ENCODE measurements at regions not wholly inside any gene's neighbourhood (a gene's known extent, or its start where the extent isn't known, plus 50 kb on each side); places are given as distances from the start of the nearest gene placed in this dataset.
A peak's percentile ranks its signal among the peaks of the same experiment; 100 is the strongest.

- no peak for DNase-seq
These were observed 75.3 kb upstream of the TRPC3 start for GRCh38 chr4:122027203-122027602.

- no peak for DNase-seq
These were observed 65.4 kb upstream of the TRPC3 start for GRCh38 chr4:122017296-122017695.

- no peak for DNase-seq
These were observed 63.3 kb upstream of the TRPC3 start for GRCh38 chr4:122015203-122015602.

- DNase-seq: no peak
These were observed 60.9 kb upstream of the TRPC3 start for GRCh38 chr4:122012735-122013134.

GRCh38 chr4:122010610-122011009 lies 58.8 kb upstream of the TRPC3 start:
- DNase-seq: no peak

- DNase-seq: no peak
These were observed 57.7 kb upstream of the TRPC3 start for GRCh38 chr4:122009524-122009923.

- DNase-seq: no peak
These were observed 55.2 kb upstream of the TRPC3 start for GRCh38 chr4:122007016-122007415.

GRCh38 chr4:122005064-122005755 lies 53.4 kb upstream of the TRPC3 start:
- DNase-seq: no peak

- peak in 3 of 5 experiments; percentile 3 to 39 (median 11) for DNase-seq
These were observed 51.5 kb upstream of the TRPC3 start for GRCh38 chr4:122003335-122003734.
